ENCODE measurements at regions not wholly inside any gene's neighbourhood (a gene's known extent, or its start where the extent isn't known, plus 50 kb on each side); places are given as distances from the start of the nearest gene placed in this dataset.
A peak's percentile ranks its signal among the peaks of the same experiment; 100 is the strongest.
"Not testable (repeated sequence)": the region's sequence is repeated elsewhere in the genome, so short reads cannot be mapped to it uniquely, and the experiment has no call there.

GRCh38 chr2:19106376-19106775 lies 252.0 kb downstream of the OSR1 start:
- Histone ChIP-seq H3K4me3 (no peak overlapping the region), H3K36me3 (replicated peaks) (no peaks in the 10 kb centered on the region), H3K4me1 (no peaks in the 10 kb centered on the region), H3K9me3 (no peaks in the 10 kb centered on the region), H3K27me3 (ENCODE audit: low read depth) (no peaks in the 10 kb centered on the region)
- in situ Hi-C loops (cut with MboI; ENCODE audit: low sequenced_read_pairs): no loop called here
- DNase-seq (ENCODE audit: low spot score in 2 of 2): no peak

DNA sequence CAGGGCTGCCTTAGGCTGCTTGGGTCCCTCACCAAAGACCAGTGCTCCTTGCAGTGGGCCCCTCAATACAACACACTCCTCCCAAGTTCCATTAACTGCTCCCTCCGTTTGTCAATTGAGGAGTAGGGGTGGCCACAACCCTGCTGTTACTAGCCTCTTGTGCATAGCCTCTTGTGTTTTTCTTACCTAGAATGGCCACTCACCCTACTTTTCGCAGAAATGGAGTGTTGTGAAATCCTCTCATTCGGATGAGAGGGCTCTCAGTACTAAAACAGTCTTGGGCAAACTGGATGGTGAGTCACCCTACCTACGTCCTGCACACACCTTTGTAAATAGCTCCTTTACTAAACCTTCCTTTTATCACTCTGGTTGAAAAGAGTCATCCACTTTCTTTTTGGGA lies 253.9 kb downstream of the OSR1 start:
- in situ Hi-C loops (cut with MboI; ENCODE audit: low sequenced_read_pairs): no loop called here
- no peaks in the 10 kb centered on the region for H3K36me3 ChIP-seq (replicated peaks)
- no peaks in the 10 kb centered on the region for H3K4me1 ChIP-seq
- no peak overlapping the region for H3K4me3 ChIP-seq
- H3K9me3 ChIP-seq: no peaks in the 10 kb centered on the region
- DNase-seq (ENCODE audit: low spot score in 2 of 2): no peak
- H3K27me3 ChIP-seq (ENCODE audit: low read depth): no peaks in the 10 kb centered on the region

- no peak for DNase-seq (ENCODE audit: low spot score in 2 of 2)
- Histone ChIP-seq H3K4me3 (no peak overlapping the region), H3K36me3 (replicated peaks) (no peaks in the 10 kb centered on the region), H3K27me3 (ENCODE audit: low read depth) (no peaks in the 10 kb centered on the region), H3K4me1 (no peaks in the 10 kb centered on the region), H3K9me3 (no peaks in the 10 kb centered on the region)
- in situ Hi-C loops (cut with MboI; ENCODE audit: low sequenced_read_pairs): no loop called here
These were observed 255.6 kb downstream of the OSR1 start for GRCh38 chr2:19102696-19103423.

GRCh38 chr2:19101968-19102367 lies 256.5 kb downstream of the OSR1 start:
- Histone ChIP-seq H3K4me3 (no peak overlapping the region), H3K4me1 (no peaks in the 10 kb centered on the region), H3K27me3 (ENCODE audit: low read depth) (no peaks in the 10 kb centered on the region), H3K9me3 (no peaks in the 10 kb centered on the region), H3K36me3 (replicated peaks) (no peaks in the 10 kb centered on the region)
- no peak for DNase-seq (ENCODE audit: low spot score in 2 of 2)
- in situ Hi-C loops (cut with MboI; ENCODE audit: low sequenced_read_pairs): no loop called here

DNA sequence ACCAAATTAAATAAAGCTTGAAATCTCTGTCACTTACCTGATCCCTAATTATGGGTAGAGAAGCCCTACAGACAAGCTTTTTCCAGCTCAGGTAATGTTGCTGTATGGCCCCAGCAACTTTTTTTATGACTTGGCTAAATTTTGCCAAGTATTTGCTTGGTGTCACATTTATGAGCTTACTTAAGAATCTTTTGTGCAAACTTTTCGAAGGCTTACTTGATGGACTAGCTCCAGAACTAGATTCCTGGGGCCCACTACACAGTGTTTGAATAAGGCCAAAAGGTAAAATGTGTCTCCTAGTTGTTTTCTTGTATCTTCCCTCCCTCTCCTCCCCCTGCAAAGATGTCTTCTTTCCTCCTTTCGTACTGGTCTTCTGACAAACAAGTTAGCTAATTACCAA lies 257.9 kb downstream of the OSR1 start:
- no peak for DNase-seq (ENCODE audit: low spot score in 2 of 2)
- in situ Hi-C loops (cut with MboI; ENCODE audit: low sequenced_read_pairs): no loop called here
- no peaks in the 10 kb centered on the region for H3K9me3 ChIP-seq
- H3K27me3 ChIP-seq (ENCODE audit: low read depth): no peaks in the 10 kb centered on the region
- no peaks in the 10 kb centered on the region for H3K4me1 ChIP-seq
- H3K36me3 ChIP-seq (replicated peaks): no peaks in the 10 kb centered on the region
- no peak overlapping the region for H3K4me3 ChIP-seq

DNA sequence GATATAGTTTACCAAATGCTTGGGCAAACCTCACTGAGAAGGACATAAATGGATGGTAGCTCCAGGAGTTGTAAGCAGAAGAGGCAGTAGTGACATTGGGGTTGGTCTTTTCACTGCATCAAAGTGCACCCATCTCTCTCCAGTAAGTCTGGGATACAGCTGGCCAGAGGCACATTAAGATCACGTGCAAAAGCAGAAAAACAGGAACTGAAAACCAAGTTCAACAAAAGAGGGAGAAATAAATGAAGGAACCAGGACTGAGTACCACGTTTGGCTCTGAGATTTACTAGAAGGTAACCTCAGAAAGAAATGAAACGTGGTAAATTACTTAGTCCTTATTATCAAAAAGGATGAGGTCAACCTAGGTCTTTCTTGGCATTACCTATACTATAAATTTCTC lies 259.2 kb downstream of the OSR1 start:
- no peak for DNase-seq (ENCODE audit: low spot score in 2 of 2)
- Histone ChIP-seq H3K36me3 (replicated peaks) (no peaks in the 10 kb centered on the region), H3K9me3 (no peaks in the 10 kb centered on the region), H3K4me1 (no peaks in the 10 kb centered on the region), H3K27me3 (ENCODE audit: low read depth) (no peaks in the 10 kb centered on the region), H3K4me3 (no peak overlapping the region)
- in situ Hi-C loops (cut with MboI; ENCODE audit: low sequenced_read_pairs): no loop called here

DNA sequence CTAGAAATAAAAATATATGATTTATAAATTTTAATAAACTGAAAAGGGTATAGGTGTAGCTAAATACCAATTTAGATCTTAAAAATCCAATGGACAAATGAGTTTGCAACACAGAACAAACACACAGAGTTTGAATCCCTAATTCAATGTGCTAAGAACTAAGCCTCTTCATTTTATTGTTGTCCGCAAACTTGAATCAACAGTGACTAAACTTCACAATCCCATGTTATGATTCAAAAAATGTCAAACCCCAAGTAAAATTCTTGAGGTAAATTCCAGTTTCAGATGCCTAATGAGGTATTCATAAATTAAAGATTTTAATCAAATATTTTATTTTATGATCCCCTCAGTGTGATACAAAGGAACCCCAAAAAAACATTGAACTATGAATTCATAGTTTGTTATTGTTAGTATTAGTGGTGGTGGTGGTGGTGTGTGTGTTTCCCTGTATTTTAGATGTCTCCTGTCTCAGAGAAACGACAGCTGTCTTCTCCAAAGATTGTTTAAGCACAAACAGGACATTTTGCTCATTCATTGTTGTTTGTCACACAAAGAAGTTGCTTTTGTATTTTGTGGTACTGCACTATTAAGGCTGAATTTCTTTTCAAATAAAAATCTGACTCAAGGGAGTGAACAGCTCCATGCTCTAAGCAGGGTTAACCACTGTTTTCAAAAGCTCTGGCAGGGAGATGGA lies 259.8 kb downstream of the OSR1 start:
- no peaks in the 10 kb centered on the region for H3K4me1 ChIP-seq
- DNase-seq (ENCODE audit: low spot score in 2 of 2): no peak
- no peaks in the 10 kb centered on the region for H3K27me3 ChIP-seq (ENCODE audit: low read depth)
- in situ Hi-C loops (cut with MboI; ENCODE audit: low sequenced_read_pairs): no loop called here
- no peaks in the 10 kb centered on the region for H3K36me3 ChIP-seq (replicated peaks)
- no peaks in the 10 kb centered on the region for H3K9me3 ChIP-seq
- H3K4me3 ChIP-seq: no peak overlapping the region

DNA sequence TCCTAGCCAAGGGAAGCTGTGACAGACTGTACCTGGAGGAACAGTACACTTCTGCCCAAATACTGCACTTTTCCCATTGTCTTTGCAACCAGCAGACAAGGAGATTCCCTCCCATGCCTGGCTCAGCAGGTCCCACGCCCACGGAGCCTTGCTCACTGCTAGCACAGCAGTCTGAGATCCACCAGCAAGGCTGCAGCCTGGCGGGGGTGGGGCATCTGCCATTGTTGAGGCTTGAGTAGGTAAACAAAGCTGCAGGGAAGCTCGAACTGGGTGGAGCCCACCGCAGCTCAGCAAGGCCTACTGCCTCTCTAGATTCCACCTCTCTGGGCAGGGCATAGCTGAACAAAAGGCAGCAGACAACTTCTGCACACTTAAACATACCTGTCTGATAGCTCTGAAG lies 268.9 kb downstream of the OSR1 start:
- DNase-seq (ENCODE audit: low spot score in 2 of 2): peak in 1 of 2 experiments; percentile 42
- H3K4me3 ChIP-seq; H3K4me1 ChIP-seq; H3K9me3 ChIP-seq; H3K27me3 ChIP-seq (ENCODE audit: low read depth); H3K36me3 ChIP-seq (replicated peaks); in situ Hi-C loops (cut with MboI; ENCODE audit: low sequenced_read_pairs): not testable (repeated sequence)

- no peak for DNase-seq (ENCODE audit: low spot score in 2 of 2)
- Histone ChIP-seq H3K27me3 (ENCODE audit: low read depth) (no peaks in the 10 kb centered on the region), H3K36me3 (replicated peaks) (no peaks in the 10 kb centered on the region), H3K9me3 (no peaks in the 10 kb centered on the region), H3K4me3 (no peak overlapping the region), H3K4me1 (no peaks in the 10 kb centered on the region)
- in situ Hi-C loops (cut with MboI; ENCODE audit: low sequenced_read_pairs): no loop called here
These were observed 272.2 kb downstream of the OSR1 start for GRCh38 chr2:19086231-19086651.

DNA sequence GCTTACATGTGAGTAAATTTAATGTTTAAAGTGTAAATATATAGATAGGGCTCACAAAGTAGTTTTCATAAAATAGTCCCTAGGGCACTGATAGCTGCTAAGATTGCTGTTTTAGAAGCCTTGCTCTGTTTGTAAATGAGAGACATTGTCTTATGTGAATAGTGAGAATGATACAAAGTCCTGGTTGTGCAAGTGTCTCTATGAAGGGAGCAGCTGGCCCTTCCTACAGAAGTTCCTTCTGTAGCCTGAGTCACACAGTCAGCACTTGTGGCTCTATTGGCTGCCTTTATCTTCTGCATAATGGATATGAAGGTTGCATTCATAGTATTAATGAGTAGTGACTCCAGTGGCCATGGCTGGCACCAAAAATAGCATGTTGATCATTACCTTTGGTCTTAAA lies 279.7 kb downstream of the OSR1 start:
- Histone ChIP-seq H3K36me3 (replicated peaks) (no peaks in the 10 kb centered on the region), H3K4me1 (no peaks in the 10 kb centered on the region), H3K27me3 (ENCODE audit: low read depth) (no peaks in the 10 kb centered on the region), H3K9me3 (no peaks in the 10 kb centered on the region), H3K4me3 (no peak overlapping the region)
- no peak for DNase-seq (ENCODE audit: low spot score in 2 of 2)
- in situ Hi-C loops (cut with MboI; ENCODE audit: low sequenced_read_pairs): no loop called here

- Histone ChIP-seq H3K36me3 (replicated peaks) (no peaks in the 10 kb centered on the region), H3K9me3 (no peaks in the 10 kb centered on the region), H3K4me1 (no peaks in the 10 kb centered on the region), H3K27me3 (ENCODE audit: low read depth) (no peaks in the 10 kb centered on the region), H3K4me3 (no peak overlapping the region)
- in situ Hi-C loops (cut with MboI; ENCODE audit: low sequenced_read_pairs): no loop called here
- no peak for DNase-seq (ENCODE audit: low spot score in 2 of 2)
These were observed 284.9 kb downstream of the OSR1 start for GRCh38 chr2:19073522-19073921.

- Histone ChIP-seq H3K27me3 (ENCODE audit: low read depth) (no peaks in the 10 kb centered on the region), H3K4me1 (no peaks in the 10 kb centered on the region), H3K36me3 (replicated peaks) (no peaks in the 10 kb centered on the region), H3K9me3 (no peaks in the 10 kb centered on the region), H3K4me3 (no peak overlapping the region)
- in situ Hi-C loops (cut with MboI; ENCODE audit: low sequenced_read_pairs): no loop called here
- no peak for DNase-seq (ENCODE audit: low spot score in 2 of 2)
These were observed 286.3 kb downstream of the OSR1 start for GRCh38 chr2:19072161-19072560.

GRCh38 chr2:19070886-19071285 lies 287.5 kb downstream of the OSR1 start:
- Histone ChIP-seq H3K36me3 (replicated peaks) (no peaks in the 10 kb centered on the region), H3K27me3 (ENCODE audit: low read depth) (no peaks in the 10 kb centered on the region), H3K9me3 (no peaks in the 10 kb centered on the region), H3K4me3 (no peak overlapping the region), H3K4me1 (no peaks in the 10 kb centered on the region)
- in situ Hi-C loops (cut with MboI; ENCODE audit: low sequenced_read_pairs): no loop called here
- DNase-seq (ENCODE audit: low spot score in 2 of 2): no peak

GRCh38 chr2:19068206-19068605 lies 290.2 kb downstream of the OSR1 start:
- Histone ChIP-seq H3K4me1 (no peaks in the 10 kb centered on the region), H3K4me3 (no peak overlapping the region), H3K9me3 (no peaks in the 10 kb centered on the region), H3K27me3 (ENCODE audit: low read depth) (no peaks in the 10 kb centered on the region; the same call in 1 of the 2 replicates), H3K36me3 (replicated peaks) (no peaks in the 10 kb centered on the region)
- in situ Hi-C loops (cut with MboI; ENCODE audit: low sequenced_read_pairs): no loop called here
- DNase-seq (ENCODE audit: low spot score in 2 of 2): no peak

All from HAP-1 (cell line).